ENCODE measurements at regions not wholly inside any gene's neighbourhood (a gene's known extent, or its start where the extent isn't known, plus 50 kb on each side); places are given as distances from the start of the nearest gene placed in this dataset.

- peaks cover 25% of the 10 kb centered on the region for H3K27me3 Mint-ChIP-seq
- CTCF ChIA-PET = no interaction called here
These were observed 145.3 kb upstream of the CDH13 start for GRCh38 chr16:82481455-82481854.

GRCh38 chr16:82476786-82477185, 150.0 kb upstream of the CDH13 start:
- intact Hi-C loops (cut with DNase I, micrococcal nuclease) = no loop called here
- H3K36me3 Mint-ChIP-seq (ENCODE audit: low read depth) = no peaks in the 10 kb centered on the region
- CTCF ChIA-PET = no interaction called here
- no peaks in the 10 kb centered on the region for H3K4me1 Mint-ChIP-seq
- no peak overlapping the region for H3K4me3 Mint-ChIP-seq
- POLR2A ChIA-PET = no interaction called here
- peaks cover 29% of the 10 kb centered on the region for H3K27me3 Mint-ChIP-seq
- ATAC-seq (no peak), DNase-seq (no peak)
- no peak overlapping the region for H3K27ac Mint-ChIP-seq
- H3K9me3 Mint-ChIP-seq (ENCODE audit: low read depth) = peaks cover 3% of the 10 kb centered on the region

More at GRCh38 chr16:82481455-82481854, 145.3 kb upstream of the CDH13 start:
- Mint-ChIP-seq H3K9me3 (ENCODE audit: low read depth) (no peaks in the 10 kb centered on the region), H3K4me1 (no peaks in the 10 kb centered on the region), H3K36me3 (ENCODE audit: low read depth) (no peaks in the 10 kb centered on the region), H3K27ac (no peak overlapping the region), H3K4me3 (no peak overlapping the region)
- intact Hi-C loops (cut with DNase I, micrococcal nuclease) = no loop called here
- POLR2A ChIA-PET = no interaction called here
- ATAC-seq (no peak), DNase-seq (no peak)

- CTCF ChIA-PET = interaction anchor here (0.7 to 1.0 kb wide), 2 partner anchors 14 to 815 kb away, joined by 3 read pairs; no protein-coding TSS in a partner anchor
- Mint-ChIP-seq H3K9me3 (ENCODE audit: low read depth) (peaks cover 3% of the 10 kb centered on the region), H3K36me3 (ENCODE audit: low read depth) (no peaks in the 10 kb centered on the region), H3K27ac (no peak overlapping the region), H3K4me1 (no peaks in the 10 kb centered on the region), H3K27me3 (peaks cover 13% of the 10 kb centered on the region), H3K4me3 (no peak overlapping the region)
- intact Hi-C loops (cut with DNase I, micrococcal nuclease) = no loop called here
- no peak for ATAC-seq
- DNase-seq = no peak
- POLR2A ChIA-PET = no interaction called here
These were observed 156.1 kb upstream of the CDH13 start for GRCh38 chr16:82470620-82471152.

GRCh38 chr16:82470016-82470415, 156.8 kb upstream of the CDH13 start:
- no peak overlapping the region for H3K27ac Mint-ChIP-seq
- H3K4me1 Mint-ChIP-seq = no peaks in the 10 kb centered on the region
- intact Hi-C loops (cut with DNase I, micrococcal nuclease) = no loop called here
- DNase-seq (no peak), ATAC-seq (no peak)
- peaks cover 12% of the 10 kb centered on the region for H3K27me3 Mint-ChIP-seq
- POLR2A ChIA-PET = no interaction called here
- peaks cover 3% of the 10 kb centered on the region for H3K9me3 Mint-ChIP-seq (ENCODE audit: low read depth)
- CTCF ChIA-PET = interaction anchor here (0.7 to 1.0 kb wide), 2 partner anchors 14 to 816 kb away, joined by 3 read pairs; no protein-coding TSS in a partner anchor
- no peak overlapping the region for H3K4me3 Mint-ChIP-seq
- H3K36me3 Mint-ChIP-seq (ENCODE audit: low read depth) = no peaks in the 10 kb centered on the region

GRCh38 chr16:82464187-82464586, 162.6 kb upstream of the CDH13 start:
- Mint-ChIP-seq H3K27me3 (peaks cover 5% of the 10 kb centered on the region), H3K4me1 (no peaks in the 10 kb centered on the region), H3K36me3 (ENCODE audit: low read depth) (no peaks in the 10 kb centered on the region), H3K27ac (no peak overlapping the region), H3K4me3 (no peak overlapping the region), H3K9me3 (ENCODE audit: low read depth) (no peaks in the 10 kb centered on the region)
- ATAC-seq (no peak), DNase-seq (no peak)
- intact Hi-C loops (cut with DNase I, micrococcal nuclease) = no loop called here
- ChIA-PET CTCF (no interaction called here), POLR2A (no interaction called here)

- CTCF ChIA-PET = interaction anchor here (1.0 kb wide), 1 partner anchor 231 kb away, joined by 3 read pairs; no protein-coding TSS in a partner anchor
These were observed 166.0 kb upstream of the CDH13 start for GRCh38 chr16:82460766-82461165.

GRCh38 chr16:82459580-82460256, 167.1 kb upstream of the CDH13 start:
- POLR2A ChIA-PET = no interaction called here
- CTCF ChIA-PET = interaction anchor here (1.0 to 1.4 kb wide), 2 partner anchors 12 to 230 kb away, joined by 3 to 4 read pairs; no protein-coding TSS in a partner anchor
- intact Hi-C loops (cut with DNase I, micrococcal nuclease) = no loop called here
- no peak overlapping the region for H3K27ac Mint-ChIP-seq
- H3K27me3 Mint-ChIP-seq = peaks cover 9% of the 10 kb centered on the region
- DNase-seq (no peak), ATAC-seq (no peak)
- H3K4me1 Mint-ChIP-seq = no peaks in the 10 kb centered on the region
- H3K9me3 Mint-ChIP-seq (ENCODE audit: low read depth) = no peaks in the 10 kb centered on the region
- no peaks in the 10 kb centered on the region for H3K36me3 Mint-ChIP-seq (ENCODE audit: low read depth)
- H3K4me3 Mint-ChIP-seq = no peak overlapping the region

More at GRCh38 chr16:82460766-82461165, 166.0 kb upstream of the CDH13 start:
- Mint-ChIP-seq H3K27me3 (peaks cover 6% of the 10 kb centered on the region), H3K27ac (no peak overlapping the region), H3K9me3 (ENCODE audit: low read depth) (no peaks in the 10 kb centered on the region), H3K36me3 (ENCODE audit: low read depth) (no peaks in the 10 kb centered on the region), H3K4me1 (no peaks in the 10 kb centered on the region), H3K4me3 (no peak overlapping the region)
- no peak for DNase-seq
- intact Hi-C loops (cut with DNase I, micrococcal nuclease) = no loop called here
- ATAC-seq = no peak
- POLR2A ChIA-PET = interaction anchor here (0.6 kb wide), 1 partner anchor 304 kb away, joined by 3 read pairs; no protein-coding TSS in a partner anchor

- H3K27me3 Mint-ChIP-seq = peaks cover 7% of the 10 kb centered on the region
- no peak overlapping the region for H3K4me3 Mint-ChIP-seq
- ATAC-seq = peak; percentile 70
- no peak overlapping the region for H3K27ac Mint-ChIP-seq
- H3K9me3 Mint-ChIP-seq (ENCODE audit: low read depth) = no peaks in the 10 kb centered on the region
- POLR2A ChIA-PET = no interaction called here
- DNase-seq = peak; percentile 70
- H3K36me3 Mint-ChIP-seq (ENCODE audit: low read depth) = no peaks in the 10 kb centered on the region
- no peaks in the 10 kb centered on the region for H3K4me1 Mint-ChIP-seq
- intact Hi-C loops (cut with DNase I, micrococcal nuclease) = loop anchor here (1.0 to 2.0 kb wide), 2 partner anchors 193 to 194 kb away; no protein-coding TSS in a partner anchor
- CTCF ChIA-PET = interaction anchor here (0.5 to 2.1 kb wide), 18 partner anchors 9 to 1130 kb away, joined by 3 to 17 read pairs (median 4); no protein-coding TSS in a partner anchor
These were observed 170.1 kb upstream of the CDH13 start for GRCh38 chr16:82456683-82457082.

- POLR2A ChIA-PET = no interaction called here
- no peaks in the 10 kb centered on the region for H3K36me3 Mint-ChIP-seq (ENCODE audit: low read depth)
- no peak overlapping the region for H3K4me3 Mint-ChIP-seq
- no peaks in the 10 kb centered on the region for H3K4me1 Mint-ChIP-seq
- ATAC-seq = no peak
- no peak overlapping the region for H3K27ac Mint-ChIP-seq
- intact Hi-C loops (cut with DNase I, micrococcal nuclease) = no loop called here
- H3K9me3 Mint-ChIP-seq (ENCODE audit: low read depth) = no peaks in the 10 kb centered on the region
- CTCF ChIA-PET = interaction anchor here (0.7 to 1.0 kb wide), 2 partner anchors 15 to 190 kb away, joined by 3 read pairs; no protein-coding TSS in a partner anchor
- H3K27me3 Mint-ChIP-seq = peaks cover 7% of the 10 kb centered on the region
- no peak for DNase-seq
These were observed 172.2 kb upstream of the CDH13 start for GRCh38 chr16:82454566-82454965.

GRCh38 chr16:82454152-82454551, 172.6 kb upstream of the CDH13 start:
- peaks cover 7% of the 10 kb centered on the region for H3K27me3 Mint-ChIP-seq
- DNase-seq (no peak), ATAC-seq (no peak)
- H3K4me3 Mint-ChIP-seq = no peak overlapping the region
- H3K9me3 Mint-ChIP-seq (ENCODE audit: low read depth) = no peaks in the 10 kb centered on the region
- ChIA-PET POLR2A (no interaction called here), CTCF (interaction anchor here (0.7 to 1.0 kb wide), 2 partner anchors 14 to 189 kb away, joined by 3 read pairs; no protein-coding TSS in a partner anchor)
- intact Hi-C loops (cut with DNase I, micrococcal nuclease) = no loop called here
- H3K36me3 Mint-ChIP-seq (ENCODE audit: low read depth) = no peaks in the 10 kb centered on the region
- no peaks in the 10 kb centered on the region for H3K4me1 Mint-ChIP-seq
- no peak overlapping the region for H3K27ac Mint-ChIP-seq

GRCh38 chr16:82452004-82452756, 174.6 kb upstream of the CDH13 start:
- no peak for ATAC-seq
- peaks cover 11% of the 10 kb centered on the region for H3K27me3 Mint-ChIP-seq
- ChIA-PET CTCF (interaction anchor here (0.8 kb wide), 1 partner anchor 88 kb away, joined by 4 read pairs; no protein-coding TSS in a partner anchor), POLR2A (interaction anchor here (0.7 kb wide), 1 partner anchor 18 kb away, joined by 3 read pairs; no protein-coding TSS in a partner anchor)
- no peak for DNase-seq
- no peak overlapping the region for H3K4me3 Mint-ChIP-seq
- H3K36me3 Mint-ChIP-seq (ENCODE audit: low read depth) = no peaks in the 10 kb centered on the region
- H3K4me1 Mint-ChIP-seq = no peaks in the 10 kb centered on the region
- H3K9me3 Mint-ChIP-seq (ENCODE audit: low read depth) = no peaks in the 10 kb centered on the region
- intact Hi-C loops (cut with DNase I, micrococcal nuclease) = no loop called here
- no peak overlapping the region for H3K27ac Mint-ChIP-seq

All from activated CD4-positive, alpha-beta T cell treated with anti-CD3 and anti-CD28 coated beads for 36 hours (primary cell).